ENCODE measurements at regions not wholly inside any gene's neighbourhood (a gene's known extent, or its start where the extent isn't known, plus 50 kb on each side); places are given as distances from the start of the nearest gene placed in this dataset.

- no peak for TF ChIP-seq CTCF (conservative IDR thresholded peaks at IDR 0.05; ENCODE audit: low read depth)
- ChIA-PET CTCF (no interaction called here), POLR2A (ENCODE audit: low non-redundant PET) (no interaction called here)
- DNase-seq (ENCODE audit: low spot score): no peak
- H3K27ac ChIP-seq: no peak overlapping the region
Observed at GRCh38 chr7:155878674-155879073, 66.4 kb upstream of the SHH start.

- TF ChIP-seq CTCF (conservative IDR thresholded peaks at IDR 0.05; ENCODE audit: low read depth): no peak
- ChIA-PET CTCF (no interaction called here), POLR2A (ENCODE audit: low non-redundant PET) (no interaction called here)
- no peak overlapping the region for H3K27ac ChIP-seq
- no peak for DNase-seq (ENCODE audit: low spot score)
Observed at GRCh38 chr7:155878250-155878649, 66.0 kb upstream of the SHH start.

GRCh38 chr7:155877167-155877566, 64.9 kb upstream of the SHH start:
- ChIA-PET POLR2A (ENCODE audit: low non-redundant PET) (no interaction called here), CTCF (interaction anchor here (0.7 kb wide), 1 partner anchor 592 kb away, joined by 3 read pairs; no protein-coding TSS in a partner anchor)
- TF ChIP-seq CTCF (conservative IDR thresholded peaks at IDR 0.05; ENCODE audit: low read depth): no peak
- no peak overlapping the region for H3K27ac ChIP-seq
- no peak for DNase-seq (ENCODE audit: low spot score)

GRCh38 chr7:155874411-155874810, 62.1 kb upstream of the SHH start:
- DNase-seq (ENCODE audit: low spot score): no peak
- ChIA-PET POLR2A (ENCODE audit: low non-redundant PET) (no interaction called here), CTCF (no interaction called here)
- H3K27ac ChIP-seq: no peak overlapping the region
- no peak for TF ChIP-seq CTCF (conservative IDR thresholded peaks at IDR 0.05; ENCODE audit: low read depth)

- TF ChIP-seq CTCF (conservative IDR thresholded peaks at IDR 0.05; ENCODE audit: low read depth): no peak
- ChIA-PET CTCF (no interaction called here), POLR2A (ENCODE audit: low non-redundant PET) (no interaction called here)
- H3K27ac ChIP-seq: no peak overlapping the region
- no peak for DNase-seq (ENCODE audit: low spot score)
Observed at GRCh38 chr7:155874010-155874409, 61.7 kb upstream of the SHH start.

GRCh38 chr7:155872678-155873369, 60.6 kb upstream of the SHH start:
- H3K27ac ChIP-seq: no peak overlapping the region
- CTCF ChIA-PET: no interaction called here
- TF ChIP-seq CTCF (conservative IDR thresholded peaks at IDR 0.05; ENCODE audit: low read depth): no peak
- POLR2A ChIA-PET (ENCODE audit: low non-redundant PET): no interaction called here
- no peak for DNase-seq (ENCODE audit: low spot score)

All from RWPE1 (cell line).